GM21515 (cell line): ENCODE measurements at regions not wholly inside any gene's neighbourhood (a gene's known extent, or its start where the extent isn't known, plus 50 kb on each side); places are given as distances from the start of the nearest gene placed in this dataset.
"Not testable (repeated sequence)": the region's sequence is repeated elsewhere in the genome, so short reads cannot be mapped to it uniquely, and the experiment has no call there.

Experiments
- ATAC-seq: cut with Tn5 transposase; IDR thresholded peaks from one replicate; pipeline ENCODE4 v1.9.1; 2021; ENCODE audit not compliant: unreplicated experiment

- no peak for ATAC-seq
These were observed 82.1 kb upstream of the DTNBP1 start for GRCh38 chr6:15744818-15745402.

- not testable (repeated sequence) for ATAC-seq
These were observed 79.2 kb upstream of the DTNBP1 start for GRCh38 chr6:15742013-15742412.

GRCh38 chr6:15741405-15741804, 78.6 kb upstream of the DTNBP1 start:
- no peak for ATAC-seq

GRCh38 chr6:15739867-15740266, 77.0 kb upstream of the DTNBP1 start:
- no peak for ATAC-seq

DNA sequence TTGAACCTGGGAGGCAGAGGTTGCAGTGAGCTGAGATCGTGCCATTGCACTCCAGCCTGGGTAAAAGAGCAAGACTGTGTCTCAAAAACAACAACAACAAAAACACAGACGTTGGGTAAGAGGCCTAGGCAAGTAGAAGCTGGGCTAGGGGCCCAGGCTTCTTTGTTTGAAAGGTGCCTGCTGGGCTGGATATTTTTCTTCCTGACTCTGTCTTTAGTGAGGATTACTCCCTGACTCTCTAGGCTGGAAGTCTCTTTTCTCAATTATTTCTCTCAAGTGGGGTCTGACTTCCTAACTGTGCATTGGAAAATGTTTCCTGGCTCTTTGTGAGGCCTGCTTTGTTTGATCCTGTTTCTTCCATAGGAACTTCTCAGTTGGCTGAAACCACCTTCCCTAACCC, 76.5 kb upstream of the DTNBP1 start:
- no peak for ATAC-seq

DNA sequence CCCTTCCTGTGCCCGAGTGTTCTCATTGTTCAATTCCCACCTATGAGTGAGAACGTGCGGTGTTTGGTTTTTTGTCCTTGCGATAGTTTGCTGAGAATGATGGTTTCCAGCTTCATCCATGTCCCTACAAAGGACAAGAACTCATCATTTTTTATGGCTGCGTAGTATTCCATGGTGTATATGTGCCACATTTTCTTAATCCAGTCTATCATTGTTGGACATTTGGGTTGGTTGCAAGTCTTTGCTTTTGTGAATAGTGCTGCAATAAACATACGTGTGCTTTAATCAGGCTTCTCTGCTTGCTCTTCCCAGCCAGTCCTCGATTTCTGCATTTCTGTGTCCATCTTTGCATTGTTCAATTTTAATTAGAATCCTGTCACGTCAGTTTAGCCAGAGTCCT, 75.4 kb upstream of the DTNBP1 start:
- ATAC-seq = not testable (repeated sequence)

GRCh38 chr6:15736297-15736696, 73.5 kb upstream of the DTNBP1 start:
- ATAC-seq = no peak

DNA sequence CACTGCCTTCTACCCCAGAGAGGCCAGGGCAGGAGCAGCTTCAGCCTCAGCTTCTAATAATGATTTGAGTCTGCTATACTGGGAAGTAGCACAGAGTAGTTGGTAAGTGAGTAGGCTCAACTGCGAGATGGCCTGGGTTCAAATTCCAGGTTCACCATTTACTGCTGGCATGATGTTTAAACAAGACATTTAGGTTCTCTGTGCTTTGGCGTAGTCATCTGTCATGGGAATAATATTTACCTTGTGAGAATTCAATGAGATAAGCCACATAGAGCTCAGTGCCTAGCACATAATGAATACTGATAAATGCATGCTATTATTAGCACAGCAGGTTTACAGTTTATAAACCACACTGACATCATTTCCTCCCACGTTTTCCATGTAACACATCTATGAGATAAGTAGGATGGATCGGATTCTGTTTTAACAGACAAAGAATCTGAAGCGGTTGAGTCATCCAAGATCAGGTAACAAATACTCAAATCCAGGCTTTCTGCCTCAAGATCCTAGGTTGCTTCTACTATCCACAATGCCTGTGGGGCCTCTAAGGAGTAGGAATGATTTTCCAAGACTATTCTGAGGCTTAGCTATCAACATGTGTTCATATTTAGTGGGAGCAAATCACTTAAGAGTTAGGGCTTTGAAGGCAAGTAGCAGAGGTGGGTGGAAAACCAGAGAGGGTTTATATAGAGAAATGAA, 72.9 kb upstream of the DTNBP1 start:
- ATAC-seq = no peak

DNA sequence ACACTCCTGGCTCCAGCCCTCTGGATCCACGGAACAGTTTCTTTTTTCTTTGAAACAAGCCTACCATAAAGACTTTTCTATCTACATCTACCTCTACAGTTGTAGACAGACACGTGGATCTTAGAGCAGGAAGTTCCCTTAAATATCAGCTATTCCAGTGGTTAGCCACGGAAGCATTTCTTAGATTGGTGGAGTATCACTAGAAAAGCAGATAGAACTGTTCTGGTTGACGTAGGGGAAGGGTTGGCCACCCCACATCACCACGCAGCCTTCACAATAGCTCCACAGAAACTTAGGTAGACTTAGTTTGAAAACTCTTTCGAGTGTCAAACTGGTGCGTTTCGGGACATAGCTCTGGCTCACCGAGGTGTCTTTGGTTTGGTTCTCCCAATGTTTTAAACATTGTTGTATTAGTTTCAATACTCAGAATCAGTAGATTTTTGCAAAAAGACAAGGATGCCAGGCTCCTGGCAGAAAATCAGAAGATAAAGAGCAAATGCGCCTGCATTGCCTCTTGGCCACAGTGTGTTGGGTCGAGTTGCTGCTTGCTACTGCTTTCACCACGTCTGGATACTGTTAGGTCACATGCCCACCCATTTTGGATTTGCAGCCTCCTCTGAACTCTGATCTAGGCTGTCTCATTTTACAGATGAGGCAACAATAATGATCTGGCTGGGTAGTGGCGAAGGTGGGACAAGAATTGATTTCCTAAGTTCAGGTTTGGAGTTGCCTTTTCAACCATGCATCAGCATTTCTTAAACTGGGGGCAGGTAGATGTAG, 71.5 kb upstream of the DTNBP1 start:
- ATAC-seq = no peak

DNA sequence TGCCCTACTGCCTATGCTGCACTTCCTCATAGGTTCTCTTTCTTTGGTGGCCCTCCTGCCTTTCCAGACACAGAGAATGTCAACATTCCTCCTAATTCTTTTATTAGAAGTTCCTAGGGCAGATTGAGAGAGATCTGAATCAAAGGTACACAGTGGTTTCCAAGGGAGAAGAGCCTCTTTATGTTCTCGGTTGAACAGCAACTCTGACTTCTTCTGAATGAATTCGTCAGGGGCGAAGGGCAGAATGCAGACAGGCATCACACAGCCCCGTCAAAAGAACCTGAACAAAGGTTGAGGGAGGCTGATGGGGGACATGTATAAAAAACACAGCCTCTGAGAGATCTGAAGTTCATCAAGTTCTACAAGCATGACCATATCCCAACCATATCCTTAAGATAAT, 68.1 kb upstream of the DTNBP1 start:
- ATAC-seq = no peak

DNA sequence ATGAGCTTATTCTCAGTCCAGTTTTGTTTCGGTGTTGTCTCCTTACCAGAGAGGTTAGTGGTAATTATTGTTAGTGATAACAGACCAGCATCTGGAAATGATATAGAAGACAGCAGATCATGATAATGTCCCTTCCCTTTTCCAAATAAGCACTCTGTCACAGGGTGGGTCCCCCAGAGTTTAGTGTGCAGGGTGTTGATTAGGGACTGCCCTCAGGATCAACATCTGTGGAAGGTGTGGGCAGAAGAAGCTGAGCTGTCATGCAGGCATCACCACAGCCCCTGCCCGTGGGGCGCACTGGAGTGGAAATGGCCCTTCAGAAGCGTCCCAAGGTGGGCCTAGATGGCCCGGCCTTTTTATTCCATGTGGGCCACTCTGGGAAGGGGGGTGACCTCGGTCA, 67.6 kb upstream of the DTNBP1 start:
- ATAC-seq = no peak

- no peak for ATAC-seq
These were observed 59.9 kb upstream of the DTNBP1 start for GRCh38 chr6:15722731-15723130.

DNA sequence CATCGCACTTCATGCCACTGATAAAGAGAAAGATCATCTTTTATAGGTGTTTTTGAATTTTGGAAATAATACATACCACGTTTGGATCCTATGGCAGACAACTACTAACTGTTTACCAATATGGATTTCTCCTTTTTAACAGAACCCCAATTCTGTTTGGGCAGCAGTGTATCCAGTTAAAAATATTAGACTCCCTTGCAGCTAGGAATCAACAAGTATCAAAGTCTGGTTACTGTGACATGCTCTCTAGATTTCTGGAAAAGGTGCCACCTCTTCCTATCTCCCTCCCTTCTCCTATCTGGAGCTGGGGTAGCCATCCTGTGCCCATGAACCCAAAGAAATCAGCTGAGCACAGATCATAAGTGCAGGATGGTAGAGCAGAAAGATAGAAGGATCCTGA, 54.1 kb upstream of the DTNBP1 start:
- no peak for ATAC-seq

- no peak for ATAC-seq
These were observed 53.0 kb upstream of the DTNBP1 start for GRCh38 chr6:15715851-15716250.

- ATAC-seq = no peak
These were observed 52.2 kb upstream of the DTNBP1 start for GRCh38 chr6:15715060-15715459.

GRCh38 chr6:15714658-15715057, 51.8 kb upstream of the DTNBP1 start:
- ATAC-seq = no peak

DNA sequence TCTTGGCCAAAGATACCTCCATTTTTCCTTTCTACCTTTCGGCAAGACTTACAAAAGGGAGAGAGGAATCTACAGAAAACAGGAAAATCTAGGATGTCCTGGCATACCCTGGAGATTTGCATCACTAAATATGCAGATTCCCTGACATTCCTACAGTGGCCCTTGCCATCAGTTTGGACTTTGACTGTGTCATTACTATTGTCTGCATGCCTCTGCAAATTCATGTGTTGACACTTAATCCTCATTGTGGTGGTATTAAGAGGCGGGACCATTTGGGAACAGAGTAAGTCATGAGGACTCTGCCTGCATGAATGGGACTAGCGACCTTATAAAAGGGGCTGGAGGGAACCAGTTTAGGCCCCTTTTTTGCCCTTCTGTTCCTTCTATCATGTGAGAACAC, 50.5 kb upstream of the DTNBP1 start:
- ATAC-seq = no peak

DNA sequence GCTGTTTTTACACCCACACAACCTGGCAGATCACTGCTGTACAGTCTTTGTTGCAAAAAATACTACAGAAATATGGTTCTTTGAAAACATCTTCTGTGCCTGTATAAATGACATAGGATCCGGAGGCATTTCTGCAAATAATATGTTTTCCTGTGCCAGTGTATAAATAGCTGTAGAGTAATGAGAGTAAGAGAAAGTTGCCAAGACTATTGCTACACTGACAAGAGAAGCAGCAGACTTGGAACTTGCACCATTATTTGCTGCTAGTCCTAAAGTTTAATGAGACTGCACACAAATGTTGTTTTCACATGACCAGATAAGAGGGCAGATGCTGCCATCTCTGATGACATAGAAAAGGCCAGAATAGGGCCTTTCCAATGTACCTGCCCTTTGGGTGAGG, 50.0 kb upstream of the DTNBP1 start:
- ATAC-seq = no peak
